GM23338 (cell line): ENCODE measurements at regions not wholly inside any gene's neighbourhood (a gene's known extent, or its start where the extent isn't known, plus 50 kb on each side); places are given as distances from the start of the nearest gene placed in this dataset.

Source experiments
- ATAC-seq: fragments of 200-7000 bp; cut with Tn5 transposase; 3 replicates; pipeline ENCODE4 v1.9.1; 2020
- DNase-seq: peaks from one replicate; pipeline ENCODE4 v3.0.0-alpha.2; 2015; ENCODE audit warnings: low spot score
- H2AFZ ChIP-seq: fragments of 200-600 bp; sonication (generic); 2 replicates; pipeline ENCODE4 v1.8.0; 2016; ENCODE audit warnings: antibody characterized with exemption, mild to moderate bottlenecking, moderate library complexity
- H3F3A ChIP-seq: fragments of 200-600 bp; sonication (generic); replicated peaks from 2 replicates; pipeline ENCODE4 v1.8.0; 2017; ENCODE audit warnings: antibody characterized with exemption, mixed run types, low read depth
- H3K27ac ChIP-seq: fragments of 200-600 bp; sonication (generic); 2 replicates; pipeline ENCODE4 v1.6.1; 2016; ENCODE audit warnings: low read depth
- H3K27me3 ChIP-seq: fragments of 200-600 bp; sonication (generic); 2 replicates; pipeline ENCODE4 v1.8.0; 2016; ENCODE audit warnings: mild to moderate bottlenecking, mixed run types, moderate library complexity; ENCODE audit not compliant: insufficient read depth
- H3K36me3 ChIP-seq: fragments of 200-600 bp; sonication (generic); 2 replicates; pipeline ENCODE4 v1.8.0; 2016; ENCODE audit warnings: mild to moderate bottlenecking; ENCODE audit not compliant: insufficient read depth
- H3K4me1 ChIP-seq: fragments of 200-600 bp; sonication (generic); 2 replicates; pipeline ENCODE4 v1.8.0; 2016; ENCODE audit warnings: mild to moderate bottlenecking, moderate library complexity; ENCODE audit not compliant: insufficient read depth
- H3K4me2 ChIP-seq: fragments of 200-600 bp; sonication (generic); 2 replicates; pipeline ENCODE4 v1.7.1; 2017; ENCODE audit warnings: mixed run types
- H3K4me3 ChIP-seq: fragments of 200-600 bp; sonication (generic); 2 replicates; pipeline ENCODE4 v1.6.1; 2016; ENCODE audit warnings: mixed run types
- H3K79me2 ChIP-seq: fragments of 200-600 bp; sonication (generic); replicated peaks from 2 replicates; pipeline ENCODE4 v1.8.0; 2017; ENCODE audit warnings: mild to moderate bottlenecking; ENCODE audit not compliant: insufficient read depth
- H3K9me2 ChIP-seq: fragments of 200-600 bp; sonication (generic); 2 replicates; pipeline ENCODE4 v1.8.0; 2017; ENCODE audit not compliant: insufficient read depth
- H4K20me1 ChIP-seq: fragments of 200-600 bp; sonication (generic); replicated peaks from 2 replicates; pipeline ENCODE4 v1.8.0; 2017; ENCODE audit warnings: mild to moderate bottlenecking; ENCODE audit not compliant: insufficient read depth
- H3K27ac Mint-ChIP-seq: 2 replicates; pipeline ENCODE4 v1.8.0; 2020; ENCODE audit warnings: inconsistent platforms, mild to moderate bottlenecking, moderate library complexity, mixed read lengths
- H3K27me3 Mint-ChIP-seq: 3 replicates; pipeline ENCODE4 v1.8.0; 2022; ENCODE audit warnings: low read depth, mild to moderate bottlenecking, moderate library complexity, mixed read lengths, inconsistent platforms; ENCODE audit not compliant: insufficient read depth, poor library complexity
- H3K36me3 Mint-ChIP-seq: 3 replicates; pipeline ENCODE4 v1.8.0; 2021; ENCODE audit warnings: low read depth, mild to moderate bottlenecking, inconsistent platforms, moderate library complexity, mixed read lengths
- H3K4me1 Mint-ChIP-seq: 3 replicates; pipeline ENCODE4 v1.8.0; 2020; ENCODE audit warnings: mild to moderate bottlenecking, inconsistent platforms, mixed read lengths
- H3K4me3 Mint-ChIP-seq: 3 replicates; pipeline ENCODE4 v1.8.0; 2021; ENCODE audit warnings: moderate library complexity, mild to moderate bottlenecking, inconsistent platforms, mixed read lengths
- H3K9me3 Mint-ChIP-seq: 3 replicates; pipeline ENCODE4 v1.8.0; 2020; ENCODE audit warnings: moderate library complexity, mild to moderate bottlenecking, inconsistent platforms, mixed read lengths
- CREB1 ChIP-seq: fragments of 250-450 bp; sonication (Bioruptor Pico); IDR thresholded peaks from 2 replicates; pipeline ENCODE4 v1.5.0; 2020; ENCODE audit warnings: low read depth, mild to moderate bottlenecking, moderate library complexity
- CTCF ChIP-seq, 2 experiments: fragments of 200-600 bp in 1 of 2; sonication (generic) in 1 of 2; conservative IDR thresholded peaks; 2 replicates each; pipeline versions ENCODE4 v1.5.1 to v1.6.1; 2016 to 2017; ENCODE audit warnings: antibody characterized with exemption in 2 of 2, low read depth in 2 of 2, mild to moderate bottlenecking in 2 of 2, moderate library complexity in 1 of 2
- ETS1 ChIP-seq: IDR thresholded peaks from 2 replicates; pipeline ENCODE4 v1.6.1; 2016; ENCODE audit warnings: antibody characterized with exemption
- EZH2 ChIP-seq: fragments of 200-600 bp; sonication (generic); IDR thresholded peaks from one replicate; pipeline ENCODE4 v1.8.0; 2017; ENCODE audit warnings: antibody characterized with exemption, mild to moderate bottlenecking, low read depth; ENCODE audit not compliant: unreplicated experiment
- EZH2phosphoT487 ChIP-seq: fragments of 200-600 bp; sonication (generic); IDR thresholded peaks from one replicate; pipeline ENCODE4 v1.8.1; 2018; ENCODE audit warnings: antibody characterized with exemption; ENCODE audit not compliant: unreplicated experiment
- JUNB ChIP-seq: IDR thresholded peaks from one replicate; pipeline ENCODE4 v1.6.1; 2016; ENCODE audit warnings: antibody characterized with exemption; ENCODE audit not compliant: unreplicated experiment
- NANOG ChIP-seq: IDR thresholded peaks from 2 replicates; pipeline ENCODE4 v1.6.1; 2016; ENCODE audit warnings: antibody characterized with exemption, borderline replicate concordance
- POLR2AphosphoS5 ChIP-seq: IDR thresholded peaks from 2 replicates; pipeline ENCODE4 v1.6.1; 2016; ENCODE audit warnings: antibody characterized with exemption, low read depth
- STAT1 ChIP-seq: IDR thresholded peaks from one replicate; pipeline ENCODE4 v1.6.1; 2016; ENCODE audit warnings: antibody characterized with exemption; ENCODE audit not compliant: unreplicated experiment
- ZNF114 ChIP-seq: fragments of 250-450 bp; sonication (Bioruptor Pico); IDR thresholded peaks from 2 replicates; pipeline ENCODE4 v1.5.0; 2020; ENCODE audit warnings: mild to moderate bottlenecking, moderate library complexity
- ZNF331 ChIP-seq: fragments of 250-450 bp; sonication (Bioruptor Pico); IDR thresholded peaks from 2 replicates; pipeline ENCODE4 v1.5.0; 2020; ENCODE audit warnings: low read depth, mild to moderate bottlenecking, moderate library complexity
- TF ChIP-seq, protein P1 (sequence below): fragments of 250-450 bp; sonication (Bioruptor Pico); IDR thresholded peaks from 2 replicates; pipeline ENCODE4 v1.5.0; 2020; ENCODE audit warnings: mild to moderate bottlenecking, moderate library complexity
- TF ChIP-seq, protein P2 (sequence below): IDR thresholded peaks from one replicate; pipeline ENCODE4 v1.6.1; 2018; ENCODE audit warnings: antibody characterized with exemption; ENCODE audit not compliant: unreplicated experiment

GRCh38 chr5:91221917-91222316 lies 161.2 kb downstream of the ARRDC3 start:
- Histone ChIP-seq H2AFZ (no peak overlapping the region), H3K4me2 (no peak overlapping the region), H3K79me2 (no peaks in the 10 kb centered on the region), H3K27me3 (no peaks in the 10 kb centered on the region), H3K27ac (no peak overlapping the region), H3F3A (no peaks in the 10 kb centered on the region), H4K20me1 (no peaks in the 10 kb centered on the region), H3K4me3 (no peak overlapping the region), H3K4me1 (no peaks in the 10 kb centered on the region), H3K9me2 (no peaks in the 10 kb centered on the region), H3K36me3 (no peaks in the 10 kb centered on the region)
- no peaks in the 10 kb centered on the region for H3K36me3 Mint-ChIP-seq
- no peak for TF ChIP-seq POLR2AphosphoS5
- TF ChIP-seq, protein P1, sequence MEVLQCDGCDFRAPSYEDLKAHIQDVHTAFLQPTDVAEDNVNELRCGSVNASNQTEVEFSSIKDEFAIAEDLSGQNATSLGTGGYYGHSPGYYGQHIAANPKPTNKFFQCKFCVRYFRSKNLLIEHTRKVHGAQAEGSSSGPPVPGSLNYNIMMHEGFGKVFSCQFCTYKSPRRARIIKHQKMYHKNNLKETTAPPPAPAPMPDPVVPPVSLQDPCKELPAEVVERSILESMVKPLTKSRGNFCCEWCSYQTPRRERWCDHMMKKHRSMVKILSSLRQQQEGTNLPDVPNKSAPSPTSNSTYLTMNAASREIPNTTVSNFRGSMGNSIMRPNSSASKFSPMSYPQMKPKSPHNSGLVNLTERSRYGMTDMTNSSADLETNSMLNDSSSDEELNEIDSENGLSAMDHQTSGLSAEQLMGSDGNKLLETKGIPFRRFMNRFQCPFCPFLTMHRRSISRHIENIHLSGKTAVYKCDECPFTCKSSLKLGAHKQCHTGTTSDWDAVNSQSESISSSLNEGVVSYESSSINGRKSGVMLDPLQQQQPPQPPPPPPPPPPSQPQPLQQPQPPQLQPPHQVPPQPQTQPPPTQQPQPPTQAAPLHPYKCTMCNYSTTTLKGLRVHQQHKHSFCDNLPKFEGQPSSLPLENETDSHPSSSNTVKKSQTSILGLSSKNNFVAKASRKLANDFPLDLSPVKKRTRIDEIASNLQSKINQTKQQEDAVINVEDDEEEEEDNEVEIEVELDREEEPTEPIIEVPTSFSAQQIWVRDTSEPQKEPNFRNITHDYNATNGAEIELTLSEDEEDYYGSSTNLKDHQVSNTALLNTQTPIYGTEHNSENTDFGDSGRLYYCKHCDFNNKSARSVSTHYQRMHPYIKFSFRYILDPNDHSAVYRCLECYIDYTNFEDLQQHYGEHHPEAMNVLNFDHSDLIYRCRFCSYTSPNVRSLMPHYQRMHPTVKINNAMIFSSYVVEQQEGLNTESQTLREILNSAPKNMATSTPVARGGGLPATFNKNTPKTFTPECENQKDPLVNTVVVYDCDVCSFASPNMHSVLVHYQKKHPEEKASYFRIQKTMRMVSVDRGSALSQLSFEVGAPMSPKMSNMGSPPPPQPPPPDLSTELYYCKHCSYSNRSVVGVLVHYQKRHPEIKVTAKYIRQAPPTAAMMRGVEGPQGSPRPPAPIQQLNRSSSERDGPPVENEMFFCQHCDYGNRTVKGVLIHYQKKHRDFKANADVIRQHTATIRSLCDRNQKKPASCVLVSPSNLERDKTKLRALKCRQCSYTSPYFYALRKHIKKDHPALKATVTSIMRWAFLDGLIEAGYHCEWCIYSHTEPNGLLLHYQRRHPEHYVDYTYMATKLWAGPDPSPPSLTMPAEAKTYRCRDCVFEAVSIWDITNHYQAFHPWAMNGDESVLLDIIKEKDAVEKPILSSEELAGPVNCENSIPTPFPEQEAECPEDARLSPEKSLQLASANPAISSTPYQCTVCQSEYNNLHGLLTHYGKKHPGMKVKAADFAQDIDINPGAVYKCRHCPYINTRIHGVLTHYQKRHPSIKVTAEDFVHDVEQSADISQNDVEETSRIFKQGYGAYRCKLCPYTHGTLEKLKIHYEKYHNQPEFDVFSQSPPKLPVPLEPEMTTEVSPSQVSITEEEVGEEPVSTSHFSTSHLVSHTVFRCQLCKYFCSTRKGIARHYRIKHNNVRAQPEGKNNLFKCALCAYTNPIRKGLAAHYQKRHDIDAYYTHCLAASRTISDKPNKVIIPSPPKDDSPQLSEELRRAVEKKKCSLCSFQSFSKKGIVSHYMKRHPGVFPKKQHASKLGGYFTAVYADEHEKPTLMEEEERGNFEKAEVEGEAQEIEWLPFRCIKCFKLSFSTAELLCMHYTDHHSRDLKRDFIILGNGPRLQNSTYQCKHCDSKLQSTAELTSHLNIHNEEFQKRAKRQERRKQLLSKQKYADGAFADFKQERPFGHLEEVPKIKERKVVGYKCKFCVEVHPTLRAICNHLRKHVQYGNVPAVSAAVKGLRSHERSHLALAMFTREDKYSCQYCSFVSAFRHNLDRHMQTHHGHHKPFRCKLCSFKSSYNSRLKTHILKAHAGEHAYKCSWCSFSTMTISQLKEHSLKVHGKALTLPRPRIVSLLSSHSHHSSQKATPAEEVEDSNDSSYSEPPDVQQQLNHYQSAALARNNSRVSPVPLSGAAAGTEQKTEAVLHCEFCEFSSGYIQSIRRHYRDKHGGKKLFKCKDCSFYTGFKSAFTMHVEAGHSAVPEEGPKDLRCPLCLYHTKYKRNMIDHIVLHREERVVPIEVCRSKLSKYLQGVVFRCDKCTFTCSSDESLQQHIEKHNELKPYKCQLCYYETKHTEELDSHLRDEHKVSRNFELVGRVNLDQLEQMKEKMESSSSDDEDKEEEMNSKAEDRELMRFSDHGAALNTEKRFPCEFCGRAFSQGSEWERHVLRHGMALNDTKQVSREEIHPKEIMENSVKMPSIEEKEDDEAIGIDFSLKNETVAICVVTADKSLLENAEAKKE (CRISPR knock-in tag): no peak
- no peak for TF ChIP-seq EZH2
- no peak for TF ChIP-seq CREB1 (CRISPR knock-in tag)
- TF ChIP-seq ZNF331 (CRISPR knock-in tag): no peak
- TF ChIP-seq EZH2phosphoT487: no peak
- TF ChIP-seq JUNB: no peak
- TF ChIP-seq NANOG: no peak
- no peak for TF ChIP-seq STAT1
- TF ChIP-seq, protein P2, sequence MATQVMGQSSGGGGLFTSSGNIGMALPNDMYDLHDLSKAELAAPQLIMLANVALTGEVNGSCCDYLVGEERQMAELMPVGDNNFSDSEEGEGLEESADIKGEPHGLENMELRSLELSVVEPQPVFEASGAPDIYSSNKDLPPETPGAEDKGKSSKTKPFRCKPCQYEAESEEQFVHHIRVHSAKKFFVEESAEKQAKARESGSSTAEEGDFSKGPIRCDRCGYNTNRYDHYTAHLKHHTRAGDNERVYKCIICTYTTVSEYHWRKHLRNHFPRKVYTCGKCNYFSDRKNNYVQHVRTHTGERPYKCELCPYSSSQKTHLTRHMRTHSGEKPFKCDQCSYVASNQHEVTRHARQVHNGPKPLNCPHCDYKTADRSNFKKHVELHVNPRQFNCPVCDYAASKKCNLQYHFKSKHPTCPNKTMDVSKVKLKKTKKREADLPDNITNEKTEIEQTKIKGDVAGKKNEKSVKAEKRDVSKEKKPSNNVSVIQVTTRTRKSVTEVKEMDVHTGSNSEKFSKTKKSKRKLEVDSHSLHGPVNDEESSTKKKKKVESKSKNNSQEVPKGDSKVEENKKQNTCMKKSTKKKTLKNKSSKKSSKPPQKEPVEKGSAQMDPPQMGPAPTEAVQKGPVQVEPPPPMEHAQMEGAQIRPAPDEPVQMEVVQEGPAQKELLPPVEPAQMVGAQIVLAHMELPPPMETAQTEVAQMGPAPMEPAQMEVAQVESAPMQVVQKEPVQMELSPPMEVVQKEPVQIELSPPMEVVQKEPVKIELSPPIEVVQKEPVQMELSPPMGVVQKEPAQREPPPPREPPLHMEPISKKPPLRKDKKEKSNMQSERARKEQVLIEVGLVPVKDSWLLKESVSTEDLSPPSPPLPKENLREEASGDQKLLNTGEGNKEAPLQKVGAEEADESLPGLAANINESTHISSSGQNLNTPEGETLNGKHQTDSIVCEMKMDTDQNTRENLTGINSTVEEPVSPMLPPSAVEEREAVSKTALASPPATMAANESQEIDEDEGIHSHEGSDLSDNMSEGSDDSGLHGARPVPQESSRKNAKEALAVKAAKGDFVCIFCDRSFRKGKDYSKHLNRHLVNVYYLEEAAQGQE: no peak
- TF ChIP-seq ETS1: no peak
- TF ChIP-seq CTCF (conservative IDR thresholded peaks at IDR 0.05; ENCODE audit: low read depth in 2 of 2): no peak
- no peak for TF ChIP-seq ZNF114 (CRISPR knock-in tag)
- peaks cover 4% of the 10 kb centered on the region; the same call in 1 of the 3 replicates for H3K4me1 Mint-ChIP-seq
- H3K4me3 Mint-ChIP-seq: no peak overlapping the region
- DNase-seq: no peak
- no peaks in the 10 kb centered on the region for H3K27me3 Mint-ChIP-seq
- no peaks in the 10 kb centered on the region; the same call in 2 of the 3 replicates for H3K9me3 Mint-ChIP-seq
- no peak for ATAC-seq
- H3K27ac Mint-ChIP-seq: no peak overlapping the region
